Germinal center (tissue), 1 donor: ENCODE measurements at regions not wholly inside any gene's neighbourhood (a gene's known extent, or its start where the extent isn't known, plus 50 kb on each side); places are given as distances from the start of the nearest gene placed in this dataset.

Source experiments
- DNase-seq: peaks from one replicate; pipeline ENCODE4 v3.0.0; 2012; ENCODE audit warnings: mixed read lengths, low spot score

- DNase-seq: no peak
Observed at GRCh38 chr2:122506620-122507019, 751.2 kb downstream of the TSN start.

GRCh38 chr2:122507261-122507660 lies 751.8 kb downstream of the TSN start:
- no peak for DNase-seq

- no peak for DNase-seq
Observed at GRCh38 chr2:122512091-122512490, 756.6 kb downstream of the TSN start.

- DNase-seq: no peak
Observed at GRCh38 chr2:122514451-122514996, 759.1 kb downstream of the TSN start.

- no peak for DNase-seq
Observed at GRCh38 chr2:122515731-122516290, 760.4 kb downstream of the TSN start.

- no peak for DNase-seq
Observed at GRCh38 chr2:122516775-122517174, 761.3 kb downstream of the TSN start.

GRCh38 chr2:122519366-122519765 lies 763.9 kb downstream of the TSN start:
- no peak for DNase-seq

- DNase-seq: no peak
Observed at GRCh38 chr2:122519821-122520611, 764.6 kb downstream of the TSN start.

- no peak for DNase-seq
Observed at GRCh38 chr2:122523143-122523542, 767.7 kb downstream of the TSN start.

GRCh38 chr2:122523981-122524380 lies 768.5 kb downstream of the TSN start:
- no peak for DNase-seq

GRCh38 chr2:122525336-122525735 lies 769.9 kb downstream of the TSN start:
- no peak for DNase-seq

- no peak for DNase-seq
Observed at GRCh38 chr2:122528061-122528460, 772.6 kb downstream of the TSN start.

GRCh38 chr2:122528958-122529705 lies 773.7 kb downstream of the TSN start:
- DNase-seq: no peak

GRCh38 chr2:122530814-122531213 lies 775.4 kb downstream of the TSN start:
- DNase-seq: no peak

- no peak for DNase-seq
Observed at GRCh38 chr2:122531290-122532071, 776.0 kb downstream of the TSN start.

GRCh38 chr2:122532072-122532344 lies 776.6 kb downstream of the TSN start:
- DNase-seq: no peak

- DNase-seq: no peak
Observed at GRCh38 chr2:122532481-122532880, 777.0 kb downstream of the TSN start.

- DNase-seq: no peak
Observed at GRCh38 chr2:122535960-122536505, 780.6 kb downstream of the TSN start.

GRCh38 chr2:122539311-122539710 lies 783.9 kb downstream of the TSN start:
- no peak for DNase-seq

GRCh38 chr2:122539920-122540319 lies 784.5 kb downstream of the TSN start:
- no peak for DNase-seq

GRCh38 chr2:122542236-122542635 lies 786.8 kb downstream of the TSN start:
- DNase-seq: no peak

- no peak for DNase-seq
Observed at GRCh38 chr2:122542646-122543045, 787.2 kb downstream of the TSN start.
